Astrocyte (in vitro differentiated cells and primary cell): ENCODE measurements at regions not wholly inside any gene's neighbourhood (a gene's known extent, or its start where the extent isn't known, plus 50 kb on each side); places are given as distances from the start of the nearest gene placed in this dataset.

Experiments
- DNase-seq: peaks from one replicate; pipeline ENCODE4 v3.0.0-alpha.2; 2010; ENCODE audit warnings: low read depth
- FAIRE-seq: peaks from 2 replicates; lab custom pipeline; 2011; peaks lifted over from hg19 to GRCh38; lab: Jason Lieb, UNC
- H2AFZ ChIP-seq: 2 replicates; pipeline ENCODE4 v1.6.0; 2012; ENCODE audit warnings: low read depth, low read length, inconsistent platforms
- H3K27ac ChIP-seq: 2 replicates; pipeline ENCODE4 v1.5.1; 2011; ENCODE audit warnings: low read depth, low read length, inconsistent platforms
- H3K27me3 ChIP-seq: 2 replicates; pipeline ENCODE4 v1.6.0; 2011; ENCODE audit warnings: low read length, inconsistent platforms; ENCODE audit not compliant: insufficient read depth
- H3K36me3 ChIP-seq: 2 replicates; pipeline ENCODE4 v1.5.1; 2011; ENCODE audit warnings: low read length, inconsistent platforms; ENCODE audit not compliant: insufficient read depth
- H3K4me1 ChIP-seq: 2 replicates; pipeline ENCODE4 v1.5.1; 2011; ENCODE audit warnings: low read length, inconsistent platforms; ENCODE audit not compliant: insufficient read depth
- H3K4me2 ChIP-seq: 2 replicates; pipeline ENCODE4 v1.6.0; 2012; ENCODE audit warnings: low read length, inconsistent platforms
- H3K4me3 ChIP-seq: 2 replicates; pipeline ENCODE4 v1.5.1; 2011; ENCODE audit warnings: low read depth, mild to moderate bottlenecking, low read length, inconsistent platforms; ENCODE audit not compliant: insufficient read depth
- H3K79me2 ChIP-seq: 2 replicates; pipeline ENCODE4 v1.6.0; 2012; ENCODE audit warnings: mild to moderate bottlenecking, low read length, inconsistent platforms; ENCODE audit not compliant: insufficient read depth
- H3K9ac ChIP-seq: 2 replicates; pipeline ENCODE4 v1.6.0; 2012; ENCODE audit warnings: mild to moderate bottlenecking, low read length, inconsistent platforms
- H3K9me3 ChIP-seq: 2 replicates; pipeline ENCODE4 v1.5.1; 2012; ENCODE audit warnings: low read depth, mild to moderate bottlenecking, low read length, inconsistent platforms; ENCODE audit not compliant: insufficient read depth
- H4K20me1 ChIP-seq: 2 replicates; pipeline ENCODE4 v1.6.0; 2012; ENCODE audit warnings: low read length, inconsistent platforms; ENCODE audit not compliant: insufficient read depth
- H3K27ac Mint-ChIP-seq: one replicate; pipeline ENCODE4 v1.8.0; 2021; ENCODE audit warnings: mild to moderate bottlenecking, mixed read lengths; ENCODE audit not compliant: unreplicated experiment
- H3K27me3 Mint-ChIP-seq: one replicate; pipeline ENCODE4 v1.8.0; 2021; ENCODE audit warnings: low read depth, mixed read lengths; ENCODE audit not compliant: unreplicated experiment
- H3K36me3 Mint-ChIP-seq: one replicate; pipeline ENCODE4 v1.8.0; 2021; ENCODE audit warnings: low read depth, mixed read lengths; ENCODE audit not compliant: unreplicated experiment
- H3K4me1 Mint-ChIP-seq: one replicate; pipeline ENCODE4 v1.8.0; 2021; ENCODE audit warnings: low read depth, mixed read lengths; ENCODE audit not compliant: unreplicated experiment
- H3K4me3 Mint-ChIP-seq: one replicate; pipeline ENCODE4 v1.8.0; 2021; ENCODE audit warnings: mild to moderate bottlenecking, moderate library complexity, mixed read lengths; ENCODE audit not compliant: unreplicated experiment
- H3K9me3 Mint-ChIP-seq: one replicate; pipeline ENCODE4 v1.8.0; 2021; ENCODE audit warnings: mild to moderate bottlenecking, mixed read lengths; ENCODE audit not compliant: unreplicated experiment
- EZH2 ChIP-seq: IDR thresholded peaks from 2 replicates; pipeline ENCODE4 v1.6.1; 2012; ENCODE audit warnings: mild to moderate bottlenecking, low read length, inconsistent platforms; ENCODE audit not compliant: insufficient read depth
- TF ChIP-seq, protein P1 (sequence below): IDR thresholded peaks from 2 replicates; pipeline ENCODE4 v1.5.1; 2011; ENCODE audit warnings: low read depth, mild to moderate bottlenecking, inconsistent platforms, low read length, moderate library complexity; ENCODE audit not compliant: insufficient read depth

DNA sequence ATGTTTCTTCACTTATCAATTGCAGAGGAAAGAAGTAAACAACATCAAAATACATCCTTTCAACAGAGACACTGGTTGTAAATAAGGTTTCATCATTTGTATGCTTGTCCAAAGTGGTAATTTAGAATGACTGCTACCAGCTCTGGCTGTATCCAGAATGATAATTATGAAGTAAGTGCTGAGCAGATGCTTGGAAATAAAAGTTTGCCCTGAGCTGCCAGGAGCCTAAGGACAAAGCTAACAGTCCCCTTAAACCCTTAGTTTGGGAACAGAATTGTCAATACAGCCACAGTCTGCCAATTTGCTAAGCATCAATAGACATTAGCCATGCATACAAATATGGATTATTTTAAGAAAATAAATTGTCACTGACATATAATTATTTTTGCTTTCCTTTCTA is 147.0 kb upstream of the SLC13A1 start:
- TF ChIP-seq EZH2: no peak
- TF ChIP-seq, protein P1, sequence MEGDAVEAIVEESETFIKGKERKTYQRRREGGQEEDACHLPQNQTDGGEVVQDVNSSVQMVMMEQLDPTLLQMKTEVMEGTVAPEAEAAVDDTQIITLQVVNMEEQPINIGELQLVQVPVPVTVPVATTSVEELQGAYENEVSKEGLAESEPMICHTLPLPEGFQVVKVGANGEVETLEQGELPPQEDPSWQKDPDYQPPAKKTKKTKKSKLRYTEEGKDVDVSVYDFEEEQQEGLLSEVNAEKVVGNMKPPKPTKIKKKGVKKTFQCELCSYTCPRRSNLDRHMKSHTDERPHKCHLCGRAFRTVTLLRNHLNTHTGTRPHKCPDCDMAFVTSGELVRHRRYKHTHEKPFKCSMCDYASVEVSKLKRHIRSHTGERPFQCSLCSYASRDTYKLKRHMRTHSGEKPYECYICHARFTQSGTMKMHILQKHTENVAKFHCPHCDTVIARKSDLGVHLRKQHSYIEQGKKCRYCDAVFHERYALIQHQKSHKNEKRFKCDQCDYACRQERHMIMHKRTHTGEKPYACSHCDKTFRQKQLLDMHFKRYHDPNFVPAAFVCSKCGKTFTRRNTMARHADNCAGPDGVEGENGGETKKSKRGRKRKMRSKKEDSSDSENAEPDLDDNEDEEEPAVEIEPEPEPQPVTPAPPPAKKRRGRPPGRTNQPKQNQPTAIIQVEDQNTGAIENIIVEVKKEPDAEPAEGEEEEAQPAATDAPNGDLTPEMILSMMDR: no peak
- no peak overlapping the region for H3K27ac ChIP-seq
- DNase-seq (no peak), FAIRE-seq (no peak)
- H3K9ac ChIP-seq: no peak overlapping the region
- Mint-ChIP-seq H3K9me3 (peaks cover 2% of the 10 kb centered on the region), H3K4me1 (peaks cover 5% of the 10 kb centered on the region), H3K36me3 (no peaks in the 10 kb centered on the region), H3K4me3 (no peak overlapping the region), H3K27ac (no peak overlapping the region), H3K27me3 (no peaks in the 10 kb centered on the region)
- H2AFZ ChIP-seq: no peak overlapping the region
- H3K4me2 ChIP-seq: no peak overlapping the region
- H3K9me3 ChIP-seq: no peaks in the 10 kb centered on the region
- no peaks in the 10 kb centered on the region for H4K20me1 ChIP-seq
- no peaks in the 10 kb centered on the region for H3K4me1 ChIP-seq
- no peaks in the 10 kb centered on the region for H3K79me2 ChIP-seq
- H3K27me3 ChIP-seq: no peaks in the 10 kb centered on the region
- no peak overlapping the region for H3K4me3 ChIP-seq
- H3K36me3 ChIP-seq: no peaks in the 10 kb centered on the region

DNA sequence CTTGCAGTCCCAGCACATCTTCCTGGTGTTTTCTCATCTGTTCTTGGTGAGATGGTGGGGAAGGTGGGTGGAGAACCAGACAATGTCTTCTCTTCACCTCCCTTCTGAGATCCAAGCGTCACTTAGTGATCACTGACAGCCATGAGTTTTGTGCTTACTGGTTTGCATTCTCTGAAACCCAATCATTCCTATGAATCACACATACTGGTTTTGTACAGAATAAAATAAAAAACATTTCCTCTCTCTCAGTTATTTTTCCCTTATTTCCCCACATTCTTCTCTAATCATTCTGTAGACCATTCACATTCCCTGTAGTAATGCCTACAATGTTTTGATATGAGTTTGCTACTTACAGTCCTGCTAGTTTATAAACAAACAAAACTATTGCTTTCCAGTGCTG is 143.8 kb upstream of the SLC13A1 start:
- Histone ChIP-seq H3K36me3 (no peaks in the 10 kb centered on the region), H3K27me3 (no peaks in the 10 kb centered on the region), H3K4me1 (no peaks in the 10 kb centered on the region), H3K4me3 (no peak overlapping the region), H3K9me3 (no peaks in the 10 kb centered on the region), H3K27ac (no peak overlapping the region), H4K20me1 (no peaks in the 10 kb centered on the region), H3K9ac (no peak overlapping the region), H2AFZ (no peak overlapping the region), H3K79me2 (no peaks in the 10 kb centered on the region), H3K4me2 (no peak overlapping the region)
- DNase-seq: no peak
- Mint-ChIP-seq H3K4me3 (peak overlapping the region; percentile 56), H3K27ac (peak overlapping the region; percentile 82), H3K27me3 (no peaks in the 10 kb centered on the region), H3K36me3 (no peaks in the 10 kb centered on the region), H3K4me1 (peaks cover 4% of the 10 kb centered on the region), H3K9me3 (peaks cover 4% of the 10 kb centered on the region)
- TF ChIP-seq EZH2: no peak
- TF ChIP-seq, protein P1: no peak
- no peak for FAIRE-seq

DNA sequence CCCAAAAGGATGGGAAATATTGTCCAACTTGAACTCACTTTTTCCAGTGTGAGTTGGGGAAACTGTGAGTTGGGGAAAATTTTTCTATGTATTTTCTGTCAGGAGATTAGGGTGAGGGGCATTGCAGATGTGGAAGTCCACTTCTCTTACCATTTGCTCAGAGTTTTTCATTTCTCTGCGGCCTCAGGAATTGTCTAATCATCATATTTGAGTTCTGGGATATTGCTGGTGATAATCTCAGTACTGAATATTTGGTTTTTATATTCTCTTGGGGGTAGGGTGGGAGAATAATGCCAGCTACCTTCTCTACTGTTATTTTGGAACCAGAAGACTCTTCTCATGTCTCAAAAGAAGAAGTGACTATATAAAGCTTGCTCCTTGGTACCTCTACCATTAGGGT is 141.3 kb upstream of the SLC13A1 start:
- Mint-ChIP-seq H3K27me3 (no peaks in the 10 kb centered on the region), H3K9me3 (peaks cover 4% of the 10 kb centered on the region), H3K36me3 (no peaks in the 10 kb centered on the region), H3K27ac (no peak overlapping the region), H3K4me3 (no peak overlapping the region), H3K4me1 (peaks cover 4% of the 10 kb centered on the region)
- Histone ChIP-seq H3K27ac (no peak overlapping the region), H3K4me2 (no peak overlapping the region), H2AFZ (no peak overlapping the region), H3K9me3 (no peaks in the 10 kb centered on the region), H3K36me3 (no peaks in the 10 kb centered on the region), H3K4me3 (no peak overlapping the region), H3K79me2 (no peaks in the 10 kb centered on the region), H3K9ac (no peak overlapping the region), H3K4me1 (no peaks in the 10 kb centered on the region), H3K27me3 (no peaks in the 10 kb centered on the region), H4K20me1 (no peaks in the 10 kb centered on the region)
- DNase-seq (no peak), FAIRE-seq (no peak)
- TF ChIP-seq, protein P1: no peak
- TF ChIP-seq EZH2: no peak
